ENCODE measurements at regions not wholly inside any gene's neighbourhood (a gene's known extent, or its start where the extent isn't known, plus 50 kb on each side); places are given as distances from the start of the nearest gene placed in this dataset.

DNA sequence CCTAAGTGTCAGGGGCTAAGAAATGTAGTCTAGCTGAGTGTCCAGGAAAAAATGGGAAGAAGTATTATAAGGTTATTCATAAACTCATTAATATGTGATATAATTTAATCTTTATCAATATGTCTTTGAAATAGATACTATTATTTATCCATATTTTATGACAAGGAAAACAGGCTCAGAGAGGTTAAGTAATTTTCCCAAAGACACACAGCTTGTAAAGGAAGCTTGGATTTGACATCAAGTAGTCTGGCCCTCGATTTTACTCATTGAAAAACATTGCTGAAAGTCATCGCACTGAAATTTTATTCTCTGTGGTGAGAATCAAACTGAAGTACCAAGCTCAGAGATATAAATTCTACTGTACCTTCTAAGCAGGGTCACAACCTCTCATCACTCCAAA, 276.9 kb downstream of the MSX2 start:
- TF ChIP-seq POLR2A (IDR thresholded peaks at IDR 0.05) = no peak
- TF ChIP-seq POLR2AphosphoS5 (IDR thresholded peaks at IDR 0.05; ENCODE audit: insufficient read depth in 1 of 2, low read depth in 1 of 2) = no peak
- TF ChIP-seq, protein P1, sequence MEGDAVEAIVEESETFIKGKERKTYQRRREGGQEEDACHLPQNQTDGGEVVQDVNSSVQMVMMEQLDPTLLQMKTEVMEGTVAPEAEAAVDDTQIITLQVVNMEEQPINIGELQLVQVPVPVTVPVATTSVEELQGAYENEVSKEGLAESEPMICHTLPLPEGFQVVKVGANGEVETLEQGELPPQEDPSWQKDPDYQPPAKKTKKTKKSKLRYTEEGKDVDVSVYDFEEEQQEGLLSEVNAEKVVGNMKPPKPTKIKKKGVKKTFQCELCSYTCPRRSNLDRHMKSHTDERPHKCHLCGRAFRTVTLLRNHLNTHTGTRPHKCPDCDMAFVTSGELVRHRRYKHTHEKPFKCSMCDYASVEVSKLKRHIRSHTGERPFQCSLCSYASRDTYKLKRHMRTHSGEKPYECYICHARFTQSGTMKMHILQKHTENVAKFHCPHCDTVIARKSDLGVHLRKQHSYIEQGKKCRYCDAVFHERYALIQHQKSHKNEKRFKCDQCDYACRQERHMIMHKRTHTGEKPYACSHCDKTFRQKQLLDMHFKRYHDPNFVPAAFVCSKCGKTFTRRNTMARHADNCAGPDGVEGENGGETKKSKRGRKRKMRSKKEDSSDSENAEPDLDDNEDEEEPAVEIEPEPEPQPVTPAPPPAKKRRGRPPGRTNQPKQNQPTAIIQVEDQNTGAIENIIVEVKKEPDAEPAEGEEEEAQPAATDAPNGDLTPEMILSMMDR (IDR thresholded peaks at IDR 0.05) = no peak
